ENCODE measurements at regions not wholly inside any gene's neighbourhood (a gene's known extent, or its start where the extent isn't known, plus 50 kb on each side); places are given as distances from the start of the nearest gene placed in this dataset.

GRCh38 chr16:8453359-8453758 lies 137.0 kb downstream of the TMEM114 start:
- TF ChIP-seq ZFX (IDR thresholded peaks at IDR 0.05) (no peak), CTCF (conservative IDR thresholded peaks at IDR 0.05) (no peak)
- no peak overlapping the region for H3K27ac ChIP-seq

- TF ChIP-seq CTCF (conservative IDR thresholded peaks at IDR 0.05) (no peak), ZFX (IDR thresholded peaks at IDR 0.05) (no peak)
- no peak overlapping the region for H3K27ac ChIP-seq
Observed at GRCh38 chr16:8452941-8453340, 137.4 kb downstream of the TMEM114 start.

GRCh38 chr16:8436931-8437330 lies 153.4 kb downstream of the TMEM114 start:
- TF ChIP-seq CTCF (conservative IDR thresholded peaks at IDR 0.05) (no peak), ZFX (IDR thresholded peaks at IDR 0.05) (no peak)
- no peak overlapping the region for H3K27ac ChIP-seq

GRCh38 chr16:8431783-8432182 lies 158.5 kb downstream of the TMEM114 start:
- TF ChIP-seq CTCF (conservative IDR thresholded peaks at IDR 0.05) = no peak
- no peak for TF ChIP-seq ZFX (IDR thresholded peaks at IDR 0.05)

GRCh38 chr16:8430401-8430800 lies 159.9 kb downstream of the TMEM114 start:
- no peak for TF ChIP-seq ZFX (IDR thresholded peaks at IDR 0.05)
- no peak for TF ChIP-seq CTCF (conservative IDR thresholded peaks at IDR 0.05)
- H3K27ac ChIP-seq = no peak overlapping the region

More at GRCh38 chr16:8431783-8432182, 158.5 kb downstream of the TMEM114 start:
- H3K27ac ChIP-seq = no peak overlapping the region

GRCh38 chr16:8426569-8426968 lies 163.7 kb downstream of the TMEM114 start:
- no peak overlapping the region for H3K27ac ChIP-seq
- TF ChIP-seq ZFX (IDR thresholded peaks at IDR 0.05) (no peak), CTCF (conservative IDR thresholded peaks at IDR 0.05) (no peak)

- TF ChIP-seq CTCF (conservative IDR thresholded peaks at IDR 0.05) (no peak), ZFX (IDR thresholded peaks at IDR 0.05) (no peak)
- H3K27ac ChIP-seq = no peak overlapping the region
Observed at GRCh38 chr16:8417145-8417544, 173.2 kb downstream of the TMEM114 start.

Data from C4-2B (cell line).